Transverse colon (tissue), 4 donors: ENCODE measurements at regions not wholly inside any gene's neighbourhood (a gene's known extent, or its start where the extent isn't known, plus 50 kb on each side); places are given as distances from the start of the nearest gene placed in this dataset.

Experiments used
- DNase-seq: peaks from one replicate; pipeline ENCODE4 v3.0.0-alpha.2; 2019
- H3K27ac ChIP-seq, 4 donors: fragments of 200-600 bp; sonication (generic); 2 replicates each; pipeline ENCODE4 v1.5.1; 2016 to 2018; ENCODE audit warnings: inconsistent platforms in 4 of 4
- H3K27me3 ChIP-seq: fragments of 200-600 bp; sonication (generic); 2 replicates; pipeline ENCODE4 v1.5.1; 2017; ENCODE audit warnings: inconsistent platforms
- H3K36me3 ChIP-seq, 4 donors: fragments of 200-600 bp; sonication (generic); 2 replicates each; pipeline ENCODE4 v1.5.1; 2017 to 2019; ENCODE audit warnings: inconsistent platforms in 4 of 4
- H3K4me1 ChIP-seq, 4 donors: fragments of 200-600 bp; sonication (generic); 2 replicates each; pipeline ENCODE4 v1.5.1; 2017 to 2020; ENCODE audit warnings: inconsistent platforms in 4 of 4
- H3K4me3 ChIP-seq, 4 donors: fragments of 200-600 bp; sonication (generic); 1 replicate in 1 of 4; 2 replicates in 3 of 4; pipeline versions ENCODE4 v1.5.1 to v1.6.1; 2017 to 2019; ENCODE audit warnings: inconsistent platforms in 4 of 4
- H3K9me3 ChIP-seq, 2 donors: fragments of 200-600 bp; sonication (generic); 2 replicates each; pipeline ENCODE4 v1.5.1; 2017 to 2019; ENCODE audit warnings: inconsistent platforms in 2 of 2
- CTCF ChIP-seq, 5 experiments: fragments of 200-600 bp in 3 of 5; fragments of 450-650 bp in 2 of 5; sonication (generic) in 3 of 5; IDR thresholded peaks; 1 replicate in 2 of 5; 2 replicates in 3 of 5; pipeline ENCODE4 v1.5.1; 2016 to 2017; ENCODE audit warnings: antibody characterized with exemption in 5 of 5, inconsistent platforms in 3 of 5, mild to moderate bottlenecking in 2 of 5, moderate library complexity in 1 of 5
- EP300 ChIP-seq: sonication (generic); formaldehyde crosslinking; IDR thresholded peaks from one replicate; pipeline ENCODE4 v1.6.1; 2017; ENCODE audit warnings: antibody characterized with exemption, low read depth
- POLR2A ChIP-seq: fragments of 450-650 bp; IDR thresholded peaks from one replicate; pipeline ENCODE4 v1.6.1; 2016; ENCODE audit warnings: antibody characterized with exemption, mild to moderate bottlenecking, moderate library complexity
- POLR2AphosphoS5 ChIP-seq, 3 donors: sonication (generic); formaldehyde crosslinking; IDR thresholded peaks; one replicate each; pipeline ENCODE4 v1.6.1; 2016; ENCODE audit warnings: antibody characterized with exemption in 3 of 3
- WGBS, 2 donors: methylation state at CpG; one replicate each; pipeline ENCODE4 v1.1.5; 2018; ENCODE audit warnings: low coverage in 1 of 2; 5-methylcytosine and 5-hydroxymethylcytosine counted together
- in situ Hi-C, 4 donors: fragments of 200-750 bp; cut with MboI; loops; one replicate each; pipeline versions ENCODE4 v1.15.0 to v1.15.1; 2017; ENCODE audit warnings: low sequenced_read_pairs in 3 of 4, low pct_ligation_motif_present in 1 of 4, low pct_unique_long_range_greater_than_20kb in 1 of 4
- intact Hi-C: fragments of 100-400 bp; cut with DNase I; formaldehyde crosslinking; loops from one replicate; pipeline ENCODE4 v1.15.1; 2023; ENCODE audit warnings: low total_unique reads

GRCh38 chr6:71388068-71388744 lies 99.6 kb downstream of the OGFRL1 start:
- DNase-seq, result no peak
- intact Hi-C loops, result loop anchor here (5.0 kb wide), 1 partner anchor 119 kb away; no protein-coding TSS in a partner anchor
- no peaks in the 10 kb centered on the region for H3K27me3 ChIP-seq
- TF ChIP-seq POLR2AphosphoS5 (IDR thresholded peaks at IDR 0.05) (no peak), POLR2A (no peak), CTCF (IDR thresholded peaks at IDR 0.05) (no peak), EP300 (no peak)
- no peak overlapping the region for H3K27ac ChIP-seq
- peaks cover 3 to 28% (median 7%) of the 10 kb centered on the region in 4 donors for H3K4me1 ChIP-seq
- no peaks in the 10 kb centered on the region for H3K36me3 ChIP-seq
- in situ Hi-C loops, result loop anchor here (10.0 to 25.0 kb wide), 3 partner anchors 117 to 699 kb away; no protein-coding TSS in a partner anchor
- WGBS, 2 donors, result 57 to 75% methylated on average over 1 of the region's 1 CpG
- no peak overlapping the region for H3K4me3 ChIP-seq
- H3K9me3 ChIP-seq, result no peaks in the 10 kb centered on the region

- no peaks in the 10 kb centered on the region for H3K9me3 ChIP-seq
- no peak overlapping the region for H3K4me3 ChIP-seq
- no peak overlapping the region for H3K27ac ChIP-seq
- TF ChIP-seq CTCF (IDR thresholded peaks at IDR 0.05), result no peak
- 52 to 59% methylated on average over 4 of the region's 4 CpGs for WGBS, 2 donors
- in situ Hi-C loops, result loop anchor here (10.0 to 25.0 kb wide), 3 partner anchors 116 to 698 kb away; no protein-coding TSS in a partner anchor
- intact Hi-C loops, result loop anchor here (5.0 kb wide), 1 partner anchor 118 kb away; no protein-coding TSS in a partner anchor
- no peaks in the 10 kb centered on the region for H3K36me3 ChIP-seq
- no peaks in the 10 kb centered on the region for H3K27me3 ChIP-seq
- peaks cover 5 to 29% (median 10%) of the 10 kb centered on the region in 4 donors for H3K4me1 ChIP-seq
- no peak for DNase-seq
Measured at GRCh38 chr6:71388856-71389527, 100.4 kb downstream of the OGFRL1 start.

GRCh38 chr6:71391126-71391525 lies 102.5 kb downstream of the OGFRL1 start:
- Histone ChIP-seq H3K27ac (no peak overlapping the region), H3K9me3 (no peaks in the 10 kb centered on the region), H3K4me3 (no peak overlapping the region), H3K27me3 (no peaks in the 10 kb centered on the region), H3K4me1 (peaks cover 9 to 38% (median 12%) of the 10 kb centered on the region in 4 donors), H3K36me3 (no peaks in the 10 kb centered on the region)
- WGBS, 2 donors, result 88 to 100% methylated on average over 1 of the region's 1 CpG
- TF ChIP-seq CTCF (IDR thresholded peaks at IDR 0.05) (no peak), EP300 (no peak), POLR2AphosphoS5 (IDR thresholded peaks at IDR 0.05) (no peak), POLR2A (no peak)
- intact Hi-C loops, result no loop called here
- in situ Hi-C loops, result loop anchor here in 2 of 4 donors (25.0 kb wide), 1 partner anchor 696 kb away; no protein-coding TSS in a partner anchor
- DNase-seq, result no peak

DNA sequence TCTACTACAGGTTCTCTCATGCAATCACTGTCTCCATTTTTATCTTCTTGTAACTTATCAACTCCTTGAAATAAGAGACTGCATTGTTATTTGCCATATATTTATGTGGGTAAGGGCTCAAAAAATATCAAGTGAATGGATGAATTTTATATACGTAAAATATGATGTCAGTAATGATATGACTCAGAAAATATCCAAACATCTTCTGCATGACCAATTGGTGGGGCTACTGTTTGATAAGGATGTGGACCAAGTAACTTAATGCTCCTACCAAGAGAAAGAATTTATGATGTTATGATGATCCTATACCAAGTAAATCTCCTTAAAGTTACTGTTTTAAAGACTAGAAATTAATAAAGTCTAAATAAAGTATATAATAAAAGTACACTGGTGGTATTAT lies 103.7 kb downstream of the OGFRL1 start:
- TF ChIP-seq EP300 (no peak), POLR2A (no peak), POLR2AphosphoS5 (IDR thresholded peaks at IDR 0.05) (no peak), CTCF (IDR thresholded peaks at IDR 0.05) (no peak)
- in situ Hi-C loops, result loop anchor here in 2 of 4 donors (25.0 kb wide), 1 partner anchor 695 kb away; no protein-coding TSS in a partner anchor
- Histone ChIP-seq H3K9me3 (no peaks in the 10 kb centered on the region), H3K4me1 (peaks cover 7 to 34% (median 10%) of the 10 kb centered on the region in 4 donors), H3K4me3 (no peak overlapping the region), H3K36me3 (no peaks in the 10 kb centered on the region), H3K27me3 (no peaks in the 10 kb centered on the region), H3K27ac (no peak overlapping the region)
- intact Hi-C loops, result no loop called here
- WGBS, 2 donors, result 86 to 100% methylated on average over 1 of the region's 1 CpG
- no peak for DNase-seq
